ENCODE measurements at regions not wholly inside any gene's neighbourhood (a gene's known extent, or its start where the extent isn't known, plus 50 kb on each side); places are given as distances from the start of the nearest gene placed in this dataset.

DNA sequence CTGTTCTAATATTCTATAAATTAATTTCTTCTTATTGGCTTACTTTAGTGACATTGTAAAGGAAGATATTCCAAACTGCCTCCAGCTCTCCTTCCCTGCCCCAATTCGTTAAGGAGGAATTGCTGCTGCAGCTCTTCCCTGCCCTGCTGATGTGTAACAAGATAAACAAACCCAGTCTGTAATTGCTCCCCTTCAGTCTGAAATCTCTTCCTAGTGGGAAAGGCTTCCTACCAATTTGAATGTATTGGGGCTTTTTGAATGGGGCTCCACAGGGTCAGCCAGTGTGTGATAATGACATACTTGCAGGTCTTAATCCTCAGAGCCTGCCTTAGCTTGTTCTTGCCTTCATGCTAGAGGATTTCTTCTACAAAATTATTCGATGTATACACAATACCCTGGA is 849.9 kb upstream of the GHITM start:
- TF ChIP-seq, protein P1, sequence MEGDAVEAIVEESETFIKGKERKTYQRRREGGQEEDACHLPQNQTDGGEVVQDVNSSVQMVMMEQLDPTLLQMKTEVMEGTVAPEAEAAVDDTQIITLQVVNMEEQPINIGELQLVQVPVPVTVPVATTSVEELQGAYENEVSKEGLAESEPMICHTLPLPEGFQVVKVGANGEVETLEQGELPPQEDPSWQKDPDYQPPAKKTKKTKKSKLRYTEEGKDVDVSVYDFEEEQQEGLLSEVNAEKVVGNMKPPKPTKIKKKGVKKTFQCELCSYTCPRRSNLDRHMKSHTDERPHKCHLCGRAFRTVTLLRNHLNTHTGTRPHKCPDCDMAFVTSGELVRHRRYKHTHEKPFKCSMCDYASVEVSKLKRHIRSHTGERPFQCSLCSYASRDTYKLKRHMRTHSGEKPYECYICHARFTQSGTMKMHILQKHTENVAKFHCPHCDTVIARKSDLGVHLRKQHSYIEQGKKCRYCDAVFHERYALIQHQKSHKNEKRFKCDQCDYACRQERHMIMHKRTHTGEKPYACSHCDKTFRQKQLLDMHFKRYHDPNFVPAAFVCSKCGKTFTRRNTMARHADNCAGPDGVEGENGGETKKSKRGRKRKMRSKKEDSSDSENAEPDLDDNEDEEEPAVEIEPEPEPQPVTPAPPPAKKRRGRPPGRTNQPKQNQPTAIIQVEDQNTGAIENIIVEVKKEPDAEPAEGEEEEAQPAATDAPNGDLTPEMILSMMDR (IDR thresholded peaks at IDR 0.05) = no peak
- TF ChIP-seq POLR2A (IDR thresholded peaks at IDR 0.05) = no peak
- no peak for TF ChIP-seq EP300 (IDR thresholded peaks at IDR 0.05)
